BLaER1 (cell line): ENCODE measurements at regions not wholly inside any gene's neighbourhood (a gene's known extent, or its start where the extent isn't known, plus 50 kb on each side); places are given as distances from the start of the nearest gene placed in this dataset.
"Not testable (repeated sequence)": the region's sequence is repeated elsewhere in the genome, so short reads cannot be mapped to it uniquely, and the experiment has no call there.

Source experiments
- H3K27ac ChIP-seq: shearing (Covaris generic); formaldehyde crosslinking; 2 replicates; pipeline ENCODE4 v1.8.1; 2022
- H3K27me3 ChIP-seq: shearing (Covaris generic); formaldehyde crosslinking; 2 replicates; pipeline ENCODE4 v1.8.1; 2022
- H3K36me3 ChIP-seq: shearing (Covaris generic); formaldehyde crosslinking; 2 replicates; pipeline ENCODE4 v1.8.1; 2022
- H3K4me1 ChIP-seq: shearing (Covaris generic); formaldehyde crosslinking; 2 replicates; pipeline ENCODE4 v1.8.1; 2022
- H3K4me2 ChIP-seq: shearing (Covaris generic); formaldehyde crosslinking; 2 replicates; pipeline ENCODE4 v1.8.1; 2022
- H3K4me3 ChIP-seq: shearing (Covaris generic); formaldehyde crosslinking; 2 replicates; pipeline ENCODE4 v1.8.1; 2022
- H3K9ac ChIP-seq: shearing (Covaris generic); formaldehyde crosslinking; 2 replicates; pipeline ENCODE4 v1.8.1; 2022
- H3K9me3 ChIP-seq: shearing (Covaris generic); formaldehyde crosslinking; 2 replicates; pipeline ENCODE4 v1.8.1; 2022
- H4K20me1 ChIP-seq: shearing (Covaris generic); formaldehyde crosslinking; 2 replicates; pipeline ENCODE4 v1.8.1; 2022
- Cebpa-rat ChIP-seq: shearing (Covaris generic); IDR thresholded peaks from 2 replicates; pipeline ENCODE4 v1.8.1; 2022

DNA sequence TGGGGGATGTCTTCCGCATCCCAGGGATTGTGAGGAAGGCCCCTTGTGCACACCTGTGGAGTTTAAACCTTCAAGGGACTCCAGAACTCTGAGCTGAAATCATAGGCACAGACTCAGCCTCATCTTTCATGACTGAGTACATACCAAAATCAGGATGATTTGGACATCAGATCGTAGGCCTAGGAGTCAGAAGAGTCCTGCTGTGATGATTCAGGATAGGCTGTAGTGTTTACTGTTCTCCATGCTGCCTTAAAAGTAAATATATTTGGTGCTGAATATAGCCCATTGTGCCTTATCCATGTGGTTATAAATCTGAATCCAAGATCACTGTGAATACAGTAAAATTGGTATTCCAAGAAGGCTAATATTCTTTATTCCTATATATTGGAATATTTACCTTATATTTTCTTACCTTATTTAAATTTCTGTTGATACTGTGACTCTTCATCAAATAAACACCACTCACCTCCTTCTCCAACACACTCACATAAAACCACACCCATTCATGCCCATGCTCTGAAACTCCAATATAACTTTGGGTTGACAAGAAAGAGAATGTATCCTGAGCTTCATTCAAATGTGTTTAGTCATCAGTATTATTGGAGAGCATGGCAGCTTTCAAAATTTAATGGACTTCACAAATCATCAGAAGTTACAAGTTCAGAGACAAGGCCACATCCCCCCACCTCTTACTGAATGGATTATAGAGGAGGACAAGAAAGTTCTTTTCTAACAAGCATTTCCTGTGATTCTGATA, 561.4 kb upstream of the LINC00305 start:
- peaks cover 5% of the 10 kb centered on the region for H3K9me3 ChIP-seq
- H4K20me1 ChIP-seq: no peaks in the 10 kb centered on the region
- no peaks in the 10 kb centered on the region for H3K36me3 ChIP-seq
- no peak for TF ChIP-seq Cebpa-rat
- H3K27ac ChIP-seq: no peak overlapping the region
- H3K4me3 ChIP-seq: no peak overlapping the region
- no peaks in the 10 kb centered on the region for H3K27me3 ChIP-seq
- no peak overlapping the region for H3K9ac ChIP-seq
- H3K4me1 ChIP-seq: peaks cover 27% of the 10 kb centered on the region
- H3K4me2 ChIP-seq: no peak overlapping the region

DNA sequence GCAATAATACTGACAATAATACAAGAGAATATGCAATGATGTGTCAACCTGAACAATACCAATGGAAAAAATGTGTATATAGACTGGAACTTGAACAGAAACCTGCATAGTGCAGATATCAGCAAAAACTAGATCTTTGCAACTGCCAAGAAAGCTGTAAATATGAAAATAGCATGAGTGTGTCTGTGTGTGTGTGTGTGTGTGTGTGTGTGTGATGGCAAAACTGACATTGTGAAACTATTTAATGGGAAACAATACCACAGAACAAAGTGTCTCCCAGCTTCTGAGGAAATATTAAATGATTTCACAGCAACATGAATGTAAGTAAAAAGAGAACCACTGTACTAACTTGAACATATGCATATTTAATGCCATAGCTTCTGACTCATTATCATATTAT, 558.2 kb upstream of the LINC00305 start:
- H3K9ac ChIP-seq: no peak overlapping the region
- peaks cover 5% of the 10 kb centered on the region for H3K9me3 ChIP-seq
- H3K36me3 ChIP-seq: no peaks in the 10 kb centered on the region
- no peak overlapping the region for H3K27ac ChIP-seq
- TF ChIP-seq Cebpa-rat: no peak
- H3K4me1 ChIP-seq: peaks cover 1% of the 10 kb centered on the region; the same call in 1 of the 2 replicates
- H3K4me2 ChIP-seq: no peak overlapping the region
- no peaks in the 10 kb centered on the region for H4K20me1 ChIP-seq
- H3K4me3 ChIP-seq: no peak overlapping the region
- no peaks in the 10 kb centered on the region for H3K27me3 ChIP-seq

DNA sequence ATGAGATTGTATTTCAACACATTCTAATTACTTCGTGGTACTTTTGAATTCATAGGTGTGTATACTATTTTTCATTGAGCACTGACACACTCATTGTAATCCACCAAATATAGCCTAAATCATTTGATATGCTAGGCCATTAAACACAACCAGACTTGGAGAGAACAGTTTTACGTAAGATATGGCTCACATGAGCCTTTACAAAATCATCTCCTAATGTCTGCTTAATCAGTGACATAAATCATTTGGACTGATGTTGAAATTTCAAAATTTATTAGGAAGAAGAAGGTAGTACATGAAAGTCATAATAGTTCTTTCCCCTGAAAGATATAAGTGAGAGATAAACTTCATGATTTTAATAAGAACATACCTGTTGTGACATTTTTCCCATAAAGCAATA, 550.2 kb upstream of the LINC00305 start:
- Histone ChIP-seq H3K27me3 (no peaks in the 10 kb centered on the region), H3K27ac (no peak overlapping the region), H3K4me3 (no peak overlapping the region), H3K4me1 (peaks cover 6% of the 10 kb centered on the region; the same call in 1 of the 2 replicates), H3K9ac (no peak overlapping the region), H3K9me3 (no peaks in the 10 kb centered on the region), H3K36me3 (no peaks in the 10 kb centered on the region), H3K4me2 (no peak overlapping the region), H4K20me1 (no peaks in the 10 kb centered on the region)
- TF ChIP-seq Cebpa-rat: no peak

DNA sequence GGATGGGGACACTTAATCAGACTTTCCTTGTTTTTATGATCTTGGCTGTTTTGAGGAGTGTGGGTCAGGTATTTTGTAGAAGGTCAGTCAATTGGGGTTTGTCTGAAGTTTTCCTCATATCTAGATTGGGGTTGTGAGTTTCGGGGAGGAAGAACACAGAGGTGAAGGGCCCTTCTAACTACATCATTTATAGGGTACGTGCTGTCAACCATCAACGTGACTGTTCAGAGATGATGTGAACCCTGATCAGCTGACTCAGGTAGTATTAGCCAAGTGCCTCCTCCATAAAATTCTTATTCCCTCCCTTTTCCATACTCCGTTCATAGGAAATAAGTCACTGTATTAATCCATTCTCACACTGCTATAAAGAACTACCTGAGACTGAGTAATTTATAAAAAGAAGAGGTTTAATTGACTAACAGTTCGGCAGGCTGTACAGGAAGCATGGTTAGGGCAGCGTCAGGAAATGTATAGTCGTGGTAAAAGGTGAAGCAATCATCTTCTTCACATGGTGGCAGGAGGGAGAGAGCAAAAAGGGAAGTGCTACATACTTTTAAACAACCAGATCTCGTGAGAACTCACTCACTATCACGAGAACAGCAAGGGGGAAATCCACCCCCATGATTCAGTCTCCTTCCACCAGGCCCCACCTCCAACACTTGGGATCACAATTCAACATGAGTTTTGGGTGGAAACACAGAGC, 547.1 kb upstream of the LINC00305 start:
- 0 out of 2 replicates have a peak overlapping the region, but pooled peaks have one; percentile 13 for H3K4me2 ChIP-seq
- H4K20me1 ChIP-seq: no peaks in the 10 kb centered on the region
- no peak overlapping the region for H3K27ac ChIP-seq
- H3K36me3 ChIP-seq: no peaks in the 10 kb centered on the region
- TF ChIP-seq Cebpa-rat: 0 out of 2 replicates have a peak, but pooled peaks have one; percentile 60
- no peak overlapping the region for H3K9ac ChIP-seq
- no peaks in the 10 kb centered on the region for H3K27me3 ChIP-seq
- H3K4me1 ChIP-seq: peaks cover 6% of the 10 kb centered on the region; the same call in 1 of the 2 replicates
- no peak overlapping the region for H3K4me3 ChIP-seq
- H3K9me3 ChIP-seq: no peaks in the 10 kb centered on the region

GRCh38 chr18:64693766-64694165, 544.9 kb upstream of the LINC00305 start:
- no peak overlapping the region for H3K9ac ChIP-seq
- no peaks in the 10 kb centered on the region for H3K9me3 ChIP-seq
- peaks cover 6% of the 10 kb centered on the region; the same call in 1 of the 2 replicates for H3K4me1 ChIP-seq
- H3K27me3 ChIP-seq: no peaks in the 10 kb centered on the region
- TF ChIP-seq Cebpa-rat: no peak
- H4K20me1 ChIP-seq: no peaks in the 10 kb centered on the region
- H3K27ac ChIP-seq: no peak overlapping the region
- H3K4me2 ChIP-seq: no peak overlapping the region
- H3K36me3 ChIP-seq: no peaks in the 10 kb centered on the region
- H3K4me3 ChIP-seq: no peak overlapping the region

- H3K36me3 ChIP-seq: no peaks in the 10 kb centered on the region
- TF ChIP-seq Cebpa-rat: no peak
- H4K20me1 ChIP-seq: no peaks in the 10 kb centered on the region
- H3K4me2 ChIP-seq: no peak overlapping the region
- no peak overlapping the region for H3K27ac ChIP-seq
- H3K27me3 ChIP-seq: no peaks in the 10 kb centered on the region
- no peak overlapping the region for H3K9ac ChIP-seq
- H3K4me1 ChIP-seq: peaks cover 6% of the 10 kb centered on the region; the same call in 1 of the 2 replicates
- H3K4me3 ChIP-seq: no peak overlapping the region
- no peaks in the 10 kb centered on the region for H3K9me3 ChIP-seq
These were observed 543.9 kb upstream of the LINC00305 start for GRCh38 chr18:64692826-64693225.

DNA sequence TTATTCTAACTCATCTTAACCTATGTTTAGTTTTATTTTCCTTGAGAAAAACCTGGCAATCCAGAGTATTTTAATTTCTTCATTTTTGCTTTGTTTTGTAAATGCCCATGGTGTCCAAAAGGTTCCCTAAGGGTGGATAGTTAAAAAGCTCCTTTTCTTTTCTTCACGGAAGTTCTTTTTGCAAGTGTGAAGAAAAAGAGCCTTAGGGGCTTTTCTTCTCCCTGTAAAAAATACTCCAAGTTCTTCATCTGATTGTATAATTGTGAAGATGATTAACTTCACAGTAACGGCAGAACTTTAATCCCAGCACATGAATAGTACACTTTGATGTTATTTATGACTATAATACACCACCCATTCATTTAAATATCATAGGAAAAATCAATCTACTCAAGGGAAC, 530.2 kb upstream of the LINC00305 start:
- no peaks in the 10 kb centered on the region for H3K36me3 ChIP-seq
- no peaks in the 10 kb centered on the region for H4K20me1 ChIP-seq
- no peak overlapping the region for H3K27ac ChIP-seq
- no peaks in the 10 kb centered on the region for H3K9me3 ChIP-seq
- no peak overlapping the region for H3K4me2 ChIP-seq
- no peak overlapping the region for H3K4me3 ChIP-seq
- TF ChIP-seq Cebpa-rat: no peak
- H3K4me1 ChIP-seq: peaks cover 12% of the 10 kb centered on the region
- H3K27me3 ChIP-seq: no peaks in the 10 kb centered on the region
- no peak overlapping the region for H3K9ac ChIP-seq

- no peak for TF ChIP-seq Cebpa-rat
- no peaks in the 10 kb centered on the region for H4K20me1 ChIP-seq
- H3K27me3 ChIP-seq: no peaks in the 10 kb centered on the region
- H3K4me2 ChIP-seq: peak overlapping the region; percentile 45
- no peaks in the 10 kb centered on the region for H3K36me3 ChIP-seq
- H3K27ac ChIP-seq: no peak overlapping the region
- H3K9me3 ChIP-seq: no peaks in the 10 kb centered on the region
- peaks cover 12% of the 10 kb centered on the region for H3K4me1 ChIP-seq
- H3K4me3 ChIP-seq: no peak overlapping the region
- no peak overlapping the region for H3K9ac ChIP-seq
These were observed 529.2 kb upstream of the LINC00305 start for GRCh38 chr18:64678048-64678447.

DNA sequence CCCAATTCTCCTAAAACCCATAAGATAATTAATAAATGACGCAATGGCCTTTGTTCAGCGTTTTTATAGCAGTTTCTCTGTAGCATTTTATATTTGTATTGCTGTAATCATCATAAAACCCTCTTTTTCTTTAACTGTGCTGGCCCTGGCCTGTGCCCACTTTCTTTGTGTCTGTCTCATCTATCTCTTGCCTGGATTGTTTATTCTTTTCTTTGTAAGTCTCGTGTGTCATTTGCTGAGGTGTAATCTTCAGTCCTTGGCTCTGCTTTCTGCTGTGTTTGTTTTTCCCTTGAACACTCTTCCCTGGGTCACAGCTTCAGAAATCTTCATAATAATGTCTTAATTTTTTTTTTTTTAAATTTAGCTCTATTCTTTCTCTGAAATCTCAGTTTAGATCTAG, 525.8 kb upstream of the LINC00305 start:
- Histone ChIP-seq H3K9me3 (peaks cover 11% of the 10 kb centered on the region), H3K4me2 (no peak overlapping the region), H3K36me3 (no peaks in the 10 kb centered on the region), H3K27ac (no peak overlapping the region), H3K27me3 (no peaks in the 10 kb centered on the region), H3K4me1 (peaks cover 12% of the 10 kb centered on the region), H4K20me1 (no peaks in the 10 kb centered on the region), H3K9ac (no peak overlapping the region), H3K4me3 (no peak overlapping the region)
- no peak for TF ChIP-seq Cebpa-rat

DNA sequence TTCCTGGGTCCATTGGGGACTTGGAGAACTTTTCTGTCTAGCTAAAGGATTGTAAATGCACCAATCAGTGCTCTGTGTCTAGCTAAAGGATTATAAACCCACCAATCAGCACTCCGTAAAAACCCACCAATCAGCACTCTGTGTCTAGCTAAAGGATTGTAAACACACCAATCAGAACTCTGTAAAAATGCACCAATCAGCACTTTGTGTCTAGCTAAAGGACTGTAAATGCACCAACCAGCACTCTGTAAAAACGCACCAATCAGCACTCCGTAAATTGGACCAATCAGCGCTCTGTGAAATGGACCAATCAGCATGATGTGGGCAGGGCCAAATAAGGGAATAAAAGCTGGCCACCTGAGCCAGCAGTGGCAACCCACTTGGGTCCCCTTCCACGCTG, 522.4 kb upstream of the LINC00305 start:
- H3K4me1 ChIP-seq, H3K27me3 ChIP-seq, H3K4me3 ChIP-seq, H3K36me3 ChIP-seq, H3K27ac ChIP-seq, H4K20me1 ChIP-seq, H3K4me2 ChIP-seq, H3K9ac ChIP-seq: not testable (repeated sequence)
- H3K9me3 ChIP-seq: peaks cover 11% of the 10 kb centered on the region
